ENCODE measurements at regions not wholly inside any gene's neighbourhood (a gene's known extent, or its start where the extent isn't known, plus 50 kb on each side); places are given as distances from the start of the nearest gene placed in this dataset.

DNA sequence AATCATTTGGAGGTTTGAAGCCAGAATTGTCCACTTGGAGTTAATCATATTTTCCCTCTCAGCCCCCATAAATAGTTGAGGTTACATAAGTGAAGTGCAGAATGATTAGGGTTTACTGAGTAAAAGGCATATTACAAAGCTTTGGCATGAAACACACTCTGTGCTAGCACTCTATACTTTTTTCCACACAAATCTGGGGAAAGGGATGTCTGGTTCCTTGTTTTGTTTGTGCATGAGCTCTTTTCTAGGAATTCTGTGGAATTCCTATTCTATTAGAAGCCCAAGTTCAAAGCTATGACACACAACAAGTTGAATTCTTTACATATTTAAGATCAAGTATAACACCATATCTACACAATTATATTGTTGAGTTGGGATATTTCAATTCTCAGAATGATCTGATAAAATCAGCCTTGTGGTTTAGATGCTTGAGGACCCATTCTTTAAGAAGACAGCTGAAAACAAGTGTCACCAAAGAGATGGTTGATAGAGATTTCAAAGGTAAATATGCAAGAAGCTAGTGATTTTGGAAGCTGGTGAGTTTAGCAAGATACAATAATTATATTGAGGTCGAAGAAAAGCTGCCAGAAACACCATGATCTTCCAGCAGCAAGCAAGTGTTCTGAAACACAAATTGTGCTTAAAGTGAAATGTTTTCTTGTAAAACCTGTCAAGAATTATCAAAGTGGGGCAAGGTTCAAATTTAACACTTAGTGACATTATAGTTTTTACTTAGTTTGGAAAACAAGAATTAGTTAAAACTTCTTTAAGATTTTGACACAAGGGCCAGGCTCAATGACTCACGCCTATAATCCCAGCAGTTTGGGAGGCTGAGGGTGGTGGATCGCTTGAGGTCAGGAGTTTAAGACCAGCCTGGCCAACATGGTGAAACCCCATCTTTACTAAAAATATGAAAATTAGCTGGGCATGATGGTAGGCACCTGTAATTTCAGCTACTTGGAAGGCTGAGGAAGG lies 122.6 kb downstream of the INHBA start:
- peak; percentile 61 for DNase-seq (ENCODE audit: low read depth)

DNA sequence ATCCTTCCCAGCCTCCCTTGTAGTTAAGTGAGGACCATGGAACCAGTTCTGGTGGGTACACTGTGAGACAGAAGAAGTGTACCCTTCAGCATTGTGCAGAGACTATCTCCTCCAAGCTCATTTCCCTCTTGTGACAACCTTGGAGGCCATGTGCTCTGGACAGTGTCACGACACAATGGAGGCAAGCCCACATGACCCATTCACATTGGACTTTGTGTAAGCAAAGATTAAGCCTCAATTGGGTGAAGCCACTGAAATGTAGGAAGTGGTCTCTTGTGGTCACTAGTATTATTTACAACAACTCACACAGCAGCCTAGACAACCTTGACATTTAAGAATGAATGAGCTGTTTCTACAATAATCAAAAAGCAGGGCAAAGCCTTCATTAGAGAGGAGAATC lies 124.2 kb downstream of the INHBA start:
- no peak for DNase-seq (ENCODE audit: low read depth)

DNA sequence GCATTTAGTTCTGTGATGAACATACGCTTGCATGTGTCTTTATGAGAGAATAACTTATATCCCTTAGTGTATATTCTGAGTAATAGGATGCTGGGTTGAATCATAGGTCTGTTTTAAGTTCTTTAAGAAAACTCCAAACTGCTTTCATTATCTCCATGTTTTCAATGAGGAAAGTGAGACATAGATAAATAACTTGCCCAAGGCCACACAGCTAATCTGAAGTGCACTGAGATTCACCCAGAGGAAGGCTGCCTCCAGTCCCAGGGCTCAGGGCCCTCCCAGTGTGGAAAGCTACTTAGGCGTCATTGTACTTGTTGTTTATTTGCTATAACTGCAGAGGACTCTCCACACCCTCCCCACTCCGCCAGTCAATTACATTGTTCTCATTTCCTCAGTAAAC lies 126.7 kb downstream of the INHBA start:
- DNase-seq (ENCODE audit: low read depth), result no peak

DNA sequence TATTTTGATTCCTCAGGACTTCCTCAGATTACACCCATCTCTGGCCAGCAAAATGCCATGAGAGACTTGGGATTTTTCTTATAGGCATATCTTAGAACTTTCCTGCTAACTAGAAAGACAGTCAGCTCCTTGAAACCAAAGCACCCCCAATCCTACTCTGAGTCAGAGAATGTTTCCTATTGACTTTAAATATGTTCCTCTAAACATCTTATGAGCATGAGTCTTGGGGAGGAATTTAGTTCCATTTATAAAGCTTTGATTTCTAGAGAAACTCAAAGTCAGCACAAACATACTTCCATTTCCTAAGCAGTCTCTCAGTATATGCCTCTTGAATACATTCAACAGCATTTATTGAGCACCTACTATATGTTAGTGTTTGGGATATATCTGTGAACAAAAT lies 128.5 kb downstream of the INHBA start:
- DNase-seq (ENCODE audit: low read depth), result no peak

DNA sequence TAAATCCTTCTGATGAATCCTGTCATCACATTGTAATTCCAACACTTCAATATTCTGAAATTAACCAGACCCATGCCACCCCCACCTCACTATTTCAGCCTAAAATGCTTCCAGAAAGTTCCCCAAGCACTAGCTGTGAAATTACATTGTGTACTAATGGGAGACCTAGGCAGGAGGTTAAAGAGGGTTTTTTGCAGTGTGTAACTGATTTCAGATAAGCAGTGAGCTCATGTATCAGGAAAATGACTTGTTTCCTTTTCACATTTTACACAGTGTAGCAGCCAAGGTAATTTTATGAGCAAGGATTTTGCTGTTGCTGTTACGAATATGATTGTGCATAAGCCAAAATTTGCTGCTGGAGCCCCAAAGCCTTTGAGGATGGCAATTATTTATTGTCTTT lies 129.0 kb downstream of the INHBA start:
- no peak for DNase-seq (ENCODE audit: low read depth)

DNA sequence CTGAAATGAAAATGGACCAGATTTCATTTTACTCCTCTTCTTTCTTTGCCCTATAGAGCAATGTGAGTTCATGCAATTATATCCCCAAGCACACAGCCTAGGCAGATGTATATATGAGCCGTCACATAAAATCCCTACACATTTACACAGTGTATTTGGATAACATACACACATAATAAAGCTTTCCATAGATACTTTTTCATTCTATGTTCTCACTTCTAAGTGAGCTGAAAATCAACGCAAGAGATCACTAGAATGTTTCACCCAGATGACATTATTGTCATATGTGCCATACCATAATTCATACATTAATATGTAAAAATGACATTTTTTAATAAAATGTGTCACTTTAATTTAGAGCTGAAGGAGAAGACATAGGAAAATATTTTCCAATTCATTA lies 129.4 kb downstream of the INHBA start:
- DNase-seq (ENCODE audit: low read depth), result no peak

DNA sequence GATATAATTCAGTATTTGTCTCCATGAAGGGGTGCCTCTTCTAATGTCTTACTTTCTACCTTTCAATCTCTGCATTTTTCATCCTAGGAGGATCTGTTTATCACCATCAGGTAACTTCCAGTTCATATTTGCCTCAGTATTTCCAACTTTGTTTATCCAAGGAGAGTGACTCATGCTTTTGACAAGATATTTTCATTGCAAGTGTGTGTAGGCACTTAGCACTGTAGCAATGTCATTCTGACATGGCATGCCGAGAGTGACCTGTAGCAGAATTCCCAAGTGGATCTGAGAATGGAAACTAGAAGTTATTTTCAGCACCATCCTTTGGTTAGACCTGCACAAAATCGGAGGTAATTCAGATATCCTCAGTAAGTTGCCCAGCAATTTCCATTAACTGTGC lies 129.9 kb downstream of the INHBA start:
- peak; percentile 41 for DNase-seq (ENCODE audit: low read depth)

DNA sequence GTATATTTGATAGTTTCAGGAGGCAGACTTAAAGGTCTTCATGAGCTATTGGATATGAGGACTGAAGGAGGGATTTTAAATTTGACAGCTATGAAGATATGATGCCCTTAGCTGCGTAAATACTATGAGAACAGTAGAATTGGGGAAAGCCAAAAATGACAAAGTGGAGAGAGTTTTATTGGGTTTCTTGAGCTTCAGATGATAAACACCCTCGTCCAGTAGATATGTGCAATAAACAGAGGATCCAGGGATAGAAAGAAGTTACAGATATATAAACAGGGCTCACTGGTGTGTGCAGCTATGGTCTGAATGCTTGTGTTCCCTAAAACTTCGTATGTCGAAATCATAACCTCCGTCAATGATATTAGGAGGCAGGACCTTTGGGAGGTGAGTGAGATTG lies 131.3 kb downstream of the INHBA start:
- no peak for DNase-seq (ENCODE audit: low read depth)

DNA sequence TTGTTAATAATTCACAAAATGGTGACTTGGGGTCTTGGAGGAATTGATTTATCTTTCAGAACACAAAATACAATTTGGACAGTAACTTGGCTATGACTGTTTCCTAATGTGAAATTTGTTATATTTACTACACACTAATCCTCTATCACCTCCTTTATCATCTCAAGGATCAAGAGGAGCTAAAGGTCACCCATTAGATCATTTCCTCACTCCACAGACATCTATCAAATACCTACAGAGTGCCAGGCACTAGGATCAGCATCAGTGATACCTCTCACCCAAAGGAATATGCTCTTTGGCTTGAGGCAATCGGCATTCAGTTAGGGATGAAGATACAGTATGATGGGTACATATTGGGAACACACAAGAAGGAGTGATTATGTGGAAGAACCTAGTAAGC lies 132.1 kb downstream of the INHBA start:
- DNase-seq (ENCODE audit: low read depth), result no peak

DNA sequence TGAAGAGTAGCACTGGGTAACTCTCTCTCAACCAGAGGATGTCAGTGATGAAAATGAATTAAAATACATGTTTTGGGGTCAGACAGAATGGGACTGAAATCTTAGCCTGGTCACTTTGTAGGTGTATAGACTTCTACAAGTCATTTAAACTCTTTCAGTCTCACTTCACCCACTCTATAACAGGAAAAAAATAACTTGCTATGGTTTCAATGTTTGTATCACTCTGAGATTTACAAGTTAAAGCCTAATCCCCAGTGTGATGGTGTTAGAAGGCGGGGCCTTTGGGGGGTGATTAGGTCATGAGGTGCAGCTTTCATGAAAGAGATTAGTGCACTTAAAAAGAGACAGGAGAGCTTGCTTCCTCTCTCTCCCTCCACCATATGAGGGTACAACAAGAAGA lies 134.8 kb downstream of the INHBA start:
- no peak for DNase-seq (ENCODE audit: low read depth)

DNA sequence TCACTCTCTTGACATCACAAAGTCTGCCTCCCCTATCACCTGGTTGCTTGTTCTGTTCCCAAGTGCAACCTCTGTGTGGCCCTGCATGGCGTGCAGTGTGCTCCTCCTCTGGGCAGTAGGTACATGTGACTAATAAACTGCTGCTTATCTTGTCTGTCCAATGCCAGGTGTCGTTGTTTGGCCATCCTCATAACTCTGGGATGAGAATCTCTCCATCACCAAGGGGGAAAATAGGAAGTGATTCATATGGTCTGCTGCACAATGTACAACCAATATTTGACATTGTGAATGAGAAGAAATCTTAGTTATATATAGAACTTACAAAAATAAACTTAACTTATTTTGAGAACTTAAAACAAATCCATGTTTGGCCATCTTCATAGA lies 135.2 kb downstream of the INHBA start:
- no peak for DNase-seq (ENCODE audit: low read depth)

DNA sequence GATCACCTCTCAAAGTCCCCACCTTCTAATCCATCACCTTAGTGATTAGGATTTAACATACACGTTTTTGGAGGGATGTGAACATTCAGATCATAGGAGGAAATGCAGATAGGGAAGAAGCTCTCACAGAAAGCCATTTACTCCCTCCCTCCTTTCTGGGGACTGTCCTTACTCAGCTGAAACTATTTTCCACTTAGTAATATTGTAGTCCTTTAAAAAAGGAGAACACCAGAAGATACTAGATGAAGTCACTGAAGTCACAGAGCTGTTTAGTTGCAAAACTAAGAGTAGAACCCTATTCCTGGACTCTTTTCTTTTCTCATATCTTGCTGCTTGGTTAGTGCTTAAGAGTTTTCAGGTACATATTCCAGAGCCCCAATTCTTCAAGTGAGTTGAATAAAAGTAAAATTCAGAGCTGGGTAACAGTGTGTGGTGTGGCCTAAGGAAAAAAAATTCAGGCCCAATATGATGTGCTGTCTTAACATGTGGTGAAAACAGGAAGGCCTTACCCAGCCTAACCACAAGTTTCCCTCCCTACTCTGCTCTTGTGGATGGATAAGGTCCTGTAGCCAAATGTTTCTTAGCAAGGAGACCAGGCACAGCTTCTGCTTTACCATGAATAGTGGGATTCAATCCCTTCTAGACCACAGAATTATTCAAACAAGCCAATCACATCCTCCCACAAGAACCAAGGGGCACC lies 135.7 kb downstream of the INHBA start:
- DNase-seq (ENCODE audit: low read depth), result peak; percentile 31

DNA sequence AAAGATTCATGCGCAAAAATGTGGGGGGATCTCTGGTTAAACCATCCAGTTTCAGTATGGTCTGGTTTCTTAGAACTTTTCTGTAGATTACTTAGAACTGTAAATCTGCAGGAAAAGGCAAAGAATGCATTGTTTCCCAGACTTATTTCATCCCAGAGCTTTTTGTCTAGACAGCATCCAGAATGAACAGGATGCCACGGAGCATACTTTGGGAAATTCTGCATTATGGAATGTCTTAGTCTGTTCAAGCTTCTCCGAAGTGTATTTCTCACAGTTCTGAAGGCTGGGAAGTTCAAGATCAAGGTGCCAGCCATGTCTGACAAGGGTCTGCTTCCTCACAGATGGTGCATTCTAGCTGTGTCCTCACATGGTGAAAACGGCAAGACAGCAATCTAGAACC lies 136.3 kb downstream of the INHBA start:
- no peak for DNase-seq (ENCODE audit: low read depth)

DNA sequence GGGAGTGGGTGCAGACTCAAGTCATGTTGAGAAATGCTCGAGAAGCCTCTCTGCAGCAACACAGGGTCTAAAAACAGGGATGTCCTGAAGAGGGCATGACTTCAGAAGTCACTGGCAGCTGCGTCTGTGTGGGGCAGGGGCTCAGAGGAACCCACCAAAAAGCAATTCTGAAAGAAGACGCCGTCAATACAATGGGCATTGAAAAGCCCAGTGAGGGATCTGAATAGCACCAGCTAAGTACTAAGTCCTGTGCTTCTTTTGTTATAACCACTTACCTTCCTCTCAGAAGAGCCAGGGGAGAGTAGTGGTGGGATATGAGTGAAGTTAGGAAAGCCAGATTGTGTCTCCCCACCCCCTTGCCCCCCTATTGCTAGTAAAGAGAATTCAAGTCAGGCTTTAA lies 137.2 kb downstream of the INHBA start:
- DNase-seq (ENCODE audit: low read depth), result no peak

DNA sequence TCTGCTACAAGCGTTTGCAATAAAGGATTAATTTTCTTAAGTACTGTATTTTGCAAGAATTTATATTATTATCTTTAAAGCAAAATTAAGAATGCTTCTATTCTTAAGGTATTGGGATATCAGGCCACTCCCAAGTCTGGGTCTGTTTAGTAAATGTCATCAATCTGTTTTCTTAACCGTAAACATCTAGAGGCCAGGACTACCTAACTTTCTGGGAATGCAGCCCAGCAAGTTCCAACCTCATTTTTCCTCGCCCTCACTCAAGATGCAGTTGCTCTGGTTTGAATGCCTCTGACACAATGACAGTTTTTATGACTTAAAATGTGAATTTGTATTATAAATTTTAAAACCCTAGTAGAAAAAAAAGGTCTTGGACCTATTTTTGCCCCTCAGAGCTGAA lies 143.5 kb downstream of the INHBA start:
- DNase-seq (ENCODE audit: low read depth), result no peak

DNA sequence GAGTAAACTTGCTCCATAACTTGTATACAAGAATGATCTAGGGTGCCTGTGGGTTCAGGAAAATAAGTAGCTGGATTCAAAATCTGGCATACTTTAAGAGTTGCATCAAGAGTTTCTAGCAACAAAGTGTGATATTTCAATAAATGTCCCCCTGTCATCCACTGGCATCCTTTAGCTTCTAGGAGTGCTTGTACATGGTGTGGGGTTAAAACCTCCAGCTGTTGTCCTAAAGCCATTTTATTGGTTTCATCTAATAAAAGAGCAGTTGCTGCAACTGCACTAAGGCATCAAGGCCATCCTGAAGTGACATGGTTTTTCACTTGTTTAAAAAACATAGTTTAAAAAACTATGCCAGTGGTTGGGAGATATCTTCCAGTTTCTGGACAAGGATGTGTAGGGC lies 148.4 kb downstream of the INHBA start:
- no peak for DNase-seq (ENCODE audit: low read depth)

DNA sequence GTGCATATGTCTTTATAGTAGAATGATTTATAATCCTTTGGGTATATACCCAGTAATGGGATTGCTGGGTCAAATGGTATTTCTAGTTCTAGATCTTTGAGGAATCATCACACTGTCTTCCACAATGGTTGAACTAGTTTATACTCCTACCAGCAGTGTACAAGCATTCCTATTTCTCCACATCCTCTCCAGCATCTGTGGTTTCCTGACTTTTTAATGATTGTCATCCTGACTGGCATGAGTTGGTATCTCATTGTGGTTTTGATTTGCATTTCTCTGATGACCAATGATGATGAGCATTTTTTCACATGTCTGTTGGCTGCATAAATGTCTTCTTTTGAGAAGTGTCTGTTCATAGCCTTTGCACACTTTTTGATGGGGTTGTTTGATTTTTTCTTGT lies 152.8 kb downstream of the INHBA start:
- peak; percentile 26 for DNase-seq (ENCODE audit: low read depth)

DNA sequence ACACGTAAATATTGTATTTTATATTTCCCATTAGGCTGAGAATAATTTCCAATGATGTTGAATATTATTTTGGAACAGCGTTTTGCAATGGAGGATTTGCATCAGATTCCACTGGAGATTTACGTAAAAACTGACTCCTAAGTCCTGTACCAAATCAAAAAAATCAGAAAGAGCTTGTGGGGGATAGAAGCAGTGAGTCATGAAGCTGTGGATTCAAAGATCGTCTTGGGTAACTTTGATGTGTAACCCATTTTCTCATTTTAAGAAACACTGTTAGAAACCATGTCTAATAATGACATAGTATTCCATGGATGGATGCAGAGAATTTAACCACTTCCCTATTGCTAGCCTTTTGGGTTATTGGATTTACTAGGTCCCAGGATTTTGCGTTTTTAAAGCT lies 158.6 kb downstream of the INHBA start:
- no peak for DNase-seq (ENCODE audit: low read depth)

DNA sequence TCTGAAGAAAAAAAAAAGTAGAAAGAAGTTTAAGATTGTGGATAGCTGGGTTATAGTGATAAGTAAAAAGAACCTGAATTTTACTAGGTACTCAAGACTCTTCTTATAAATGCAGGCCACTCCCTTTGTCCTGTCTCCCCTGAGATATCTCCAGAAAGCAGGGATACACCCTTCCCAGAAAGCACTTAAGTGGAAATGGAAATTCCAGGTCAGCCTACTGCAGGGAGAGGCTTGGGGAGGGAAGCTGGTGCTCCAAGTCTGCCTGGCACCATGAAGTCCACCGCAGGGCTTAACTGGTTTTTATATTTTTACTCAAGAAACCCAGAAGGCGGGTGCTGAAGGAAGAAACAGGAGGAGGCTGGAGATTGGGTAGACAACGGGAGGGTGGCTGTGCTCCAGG lies 162.3 kb downstream of the INHBA start:
- DNase-seq (ENCODE audit: low read depth), result no peak

DNA sequence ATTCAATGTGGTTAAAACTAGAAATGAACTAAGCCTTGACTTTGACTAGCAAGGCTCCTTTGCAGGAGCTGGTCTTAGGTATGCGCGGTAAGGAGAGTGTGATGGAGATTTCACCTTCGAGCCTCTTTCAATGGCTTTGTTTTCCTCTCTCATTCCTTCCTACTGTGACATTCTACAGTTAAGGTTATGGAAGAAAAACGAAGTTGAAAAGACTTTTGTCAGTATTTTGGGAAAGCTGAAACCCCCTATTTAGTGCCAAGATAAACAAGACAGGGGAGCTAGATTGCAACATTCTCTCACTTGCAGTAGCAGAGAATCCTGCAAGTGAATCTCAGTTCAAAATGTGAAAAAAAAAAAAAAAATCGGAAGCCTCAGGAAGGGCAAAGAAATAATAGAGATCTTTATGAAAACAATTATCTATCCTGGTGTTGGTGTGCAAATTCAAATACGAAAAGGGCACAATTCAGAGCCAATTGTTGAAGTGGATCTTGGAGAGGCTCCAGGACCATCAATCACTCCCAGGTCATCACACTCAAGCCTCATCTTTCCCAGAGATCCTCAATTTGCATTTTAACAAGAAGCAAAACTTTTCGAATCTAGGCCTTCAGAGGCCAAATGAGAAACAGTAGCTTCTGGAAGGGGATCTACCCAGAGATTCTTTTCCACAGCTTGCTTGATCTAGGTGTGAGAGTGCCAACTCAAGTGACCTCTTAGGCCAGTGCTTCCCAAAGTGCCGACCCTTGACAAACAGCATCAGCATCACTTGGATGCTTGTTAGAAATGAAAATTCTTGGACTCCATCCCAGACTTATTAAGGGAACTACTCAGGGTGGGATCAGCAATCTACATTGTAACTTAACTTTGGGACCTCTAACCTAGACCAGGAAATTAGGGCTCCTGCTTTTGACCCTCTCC lies 163.8 kb downstream of the INHBA start:
- peak; percentile 35 for DNase-seq (ENCODE audit: low read depth)

DNA sequence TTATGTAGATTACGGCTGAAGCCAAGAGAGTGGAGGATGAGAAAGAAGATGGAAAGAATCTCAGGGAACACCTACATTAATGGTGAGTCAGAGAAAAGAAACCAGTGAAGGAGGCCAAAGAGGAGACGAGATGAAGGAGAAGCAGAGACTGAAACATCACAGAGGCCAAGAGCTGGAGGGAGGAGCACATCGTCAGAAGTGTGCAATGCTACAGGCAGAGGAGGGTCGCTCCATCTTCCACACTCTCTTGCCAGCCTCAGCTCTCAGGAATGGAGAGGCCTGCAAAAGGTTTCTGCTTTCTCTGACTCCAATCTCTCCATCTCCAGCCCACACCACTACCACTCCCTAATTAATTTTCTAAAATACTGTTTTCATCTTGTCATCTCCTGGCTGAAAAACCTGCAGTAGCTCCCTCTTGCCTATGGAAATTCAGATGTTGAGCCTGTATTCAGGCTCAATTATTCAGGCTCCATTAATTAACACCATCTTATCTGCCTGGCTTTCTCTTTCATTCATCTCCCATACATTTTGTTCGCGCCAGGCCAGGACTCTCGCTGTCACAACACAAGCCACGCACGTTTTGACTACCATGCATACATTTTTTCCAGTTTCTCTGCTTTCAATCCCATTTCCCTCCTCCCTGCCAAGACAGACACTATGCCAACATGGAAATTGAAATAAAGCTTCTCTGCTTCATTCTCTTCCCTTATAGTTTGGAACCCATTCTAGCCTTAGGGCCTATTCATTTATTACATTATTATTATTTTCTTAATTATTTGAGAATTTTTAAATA lies 165.8 kb downstream of the INHBA start:
- DNase-seq (ENCODE audit: low read depth), result no peak
